Fibroblast of lung (primary cell): ENCODE measurements at regions not wholly inside any gene's neighbourhood (a gene's known extent, or its start where the extent isn't known, plus 50 kb on each side); places are given as distances from the start of the nearest gene placed in this dataset.

Experiments
- EZH2 ChIP-seq: IDR thresholded peaks from 2 replicates; pipeline ENCODE4 v1.5.1; 2012; ENCODE audit warnings: low read length, control low read depth, mild to moderate bottlenecking; ENCODE audit errors: missing control alignments
- TF ChIP-seq, protein P1 (sequence below), 2 donors: IDR thresholded peaks in 1 of 2; conservative IDR thresholded peaks in 1 of 2; 1 replicate in 1 of 2; 2 replicates in 1 of 2; pipeline ENCODE4 v1.5.1; 2011 to 2012; ENCODE audit warnings: low read length in 2 of 2, control low read depth in 1 of 2, inconsistent platforms in 1 of 2, low read depth in 1 of 2, mild to moderate bottlenecking in 1 of 2

DNA sequence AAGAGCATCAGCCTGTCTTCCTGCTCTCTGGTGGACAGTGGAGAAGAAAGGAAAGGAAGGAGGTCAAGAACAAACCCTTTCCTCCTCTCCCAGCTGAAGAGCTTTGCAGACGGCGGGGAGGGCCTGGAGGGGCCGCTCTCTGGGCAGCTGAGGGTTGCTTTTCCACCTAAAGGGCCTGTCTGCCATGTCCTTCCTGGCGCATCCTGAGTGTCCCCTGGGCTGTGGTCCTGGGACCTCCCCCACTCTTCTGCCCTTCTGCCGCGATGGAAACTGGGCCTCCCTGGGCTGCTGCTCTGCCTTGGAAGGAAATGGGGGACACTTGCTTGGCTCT is 107.0 kb downstream of the ETS2 start:
- TF ChIP-seq, protein P1, sequence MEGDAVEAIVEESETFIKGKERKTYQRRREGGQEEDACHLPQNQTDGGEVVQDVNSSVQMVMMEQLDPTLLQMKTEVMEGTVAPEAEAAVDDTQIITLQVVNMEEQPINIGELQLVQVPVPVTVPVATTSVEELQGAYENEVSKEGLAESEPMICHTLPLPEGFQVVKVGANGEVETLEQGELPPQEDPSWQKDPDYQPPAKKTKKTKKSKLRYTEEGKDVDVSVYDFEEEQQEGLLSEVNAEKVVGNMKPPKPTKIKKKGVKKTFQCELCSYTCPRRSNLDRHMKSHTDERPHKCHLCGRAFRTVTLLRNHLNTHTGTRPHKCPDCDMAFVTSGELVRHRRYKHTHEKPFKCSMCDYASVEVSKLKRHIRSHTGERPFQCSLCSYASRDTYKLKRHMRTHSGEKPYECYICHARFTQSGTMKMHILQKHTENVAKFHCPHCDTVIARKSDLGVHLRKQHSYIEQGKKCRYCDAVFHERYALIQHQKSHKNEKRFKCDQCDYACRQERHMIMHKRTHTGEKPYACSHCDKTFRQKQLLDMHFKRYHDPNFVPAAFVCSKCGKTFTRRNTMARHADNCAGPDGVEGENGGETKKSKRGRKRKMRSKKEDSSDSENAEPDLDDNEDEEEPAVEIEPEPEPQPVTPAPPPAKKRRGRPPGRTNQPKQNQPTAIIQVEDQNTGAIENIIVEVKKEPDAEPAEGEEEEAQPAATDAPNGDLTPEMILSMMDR (conservative IDR thresholded peaks at IDR 0.05 in 1 of 2, IDR thresholded peaks at IDR 0.05 in 1 of 2; ENCODE audit: low read depth in 1 of 2, low read length in 2 of 2) = no peak
- no peak for TF ChIP-seq EZH2
